ENCODE measurements at regions not wholly inside any gene's neighbourhood (a gene's known extent, or its start where the extent isn't known, plus 50 kb on each side); places are given as distances from the start of the nearest gene placed in this dataset.
A peak's percentile ranks its signal among the peaks of the same experiment; 100 is the strongest.

- dilution Hi-C loops (cut with HindIII; ENCODE audit: low sequenced_read_pairs, unreplicated experiment) (no loop called here), in situ Hi-C loops (cut with MboI; ENCODE audit: low sequenced_read_pairs) (no loop called here), intact Hi-C loops (cut with micrococcal nuclease) (no loop called here)
- Histone ChIP-seq H3K23ac (ENCODE audit: low read depth, low read length) (no peak overlapping the region), H3K56ac (ENCODE audit: extremely low read depth, insufficient read depth, low read length) (no peak overlapping the region), H2BK15ac (ENCODE audit: low read depth, low read length) (no peak overlapping the region; the same call in 2 of the 3 replicates), H4K8ac (ENCODE audit: low read depth in 2 of 2, low read length in 2 of 2) (no peak overlapping the region), H2BK5ac (ENCODE audit: low read depth, low read length, poor library complexity, severe bottlenecking) (no peak overlapping the region), H2BK120ac (ENCODE audit: low read depth, low read length) (no peak overlapping the region), H3K27ac (ENCODE audit: insufficient read depth, low read length) (no peak overlapping the region), H3K4me1 (ENCODE audit: control insufficient read depth, insufficient read depth, low read length) (no peaks in the 10 kb centered on the region), H3K14ac (replicated peaks; ENCODE audit: low read depth, low read length) (no peak overlapping the region), H3K4me3 (ENCODE audit: insufficient read depth, low read depth, low read length) (no peak overlapping the region), H3K9me3 (ENCODE audit: control insufficient read depth, insufficient read depth, low read length) (no peaks in the 10 kb centered on the region), H3K9me1 (ENCODE audit: insufficient read depth, low read length) (peaks cover 4% of the 10 kb centered on the region; the same call in 1 of the 2 replicates), H3K4me2 (ENCODE audit: low read depth, low read length) (no peak overlapping the region), H3K4ac (ENCODE audit: low read depth, low read length) (no peak overlapping the region), H3K18ac (ENCODE audit: low read depth, low read length) (no peak overlapping the region), H2AK9ac (replicated peaks; ENCODE audit: low read depth, low read length, poor library complexity) (no peak overlapping the region), H4K20me1 (ENCODE audit: insufficient read depth, low read length) (no peaks in the 10 kb centered on the region), H4K5ac (ENCODE audit: low read depth, low read length) (no peak overlapping the region), H3K27me3 (ENCODE audit: control insufficient read depth, insufficient read depth, low read length) (no peaks in the 10 kb centered on the region), H2AFZ (replicated peaks; ENCODE audit: low read length, poor library complexity) (no peak overlapping the region), H2BK20ac (ENCODE audit: low read depth, low read length) (no peak overlapping the region), H4K91ac (ENCODE audit: insufficient read depth, low read depth, low read length) (no peak overlapping the region), H3K79me1 (ENCODE audit: low read depth in 1 of 2, low read length in 2 of 2) (no peaks in the 10 kb centered on the region), H3K36me3 (ENCODE audit: control insufficient read depth, insufficient read depth, low read length) (no peaks in the 10 kb centered on the region), H2AK5ac (ENCODE audit: low read depth, low read length) (no peak overlapping the region), H3K9ac (ENCODE audit: low read depth, low read length) (no peak overlapping the region)
- WGBS, 2 experiments (ENCODE audit: extremely low coverage in 2 of 2, insufficient read length in 1 of 2) = no CpG with 5 or more reads among the region's 3 CpGs
- ChIA-PET POLR2A (ENCODE audit: unreplicated experiment) (no interaction called here), CTCF (interaction anchor here (0.6 to 1.5 kb wide), 7 partner anchors 8 to 161 kb away, joined by 3 to 4 read pairs (median 3); no protein-coding TSS in a partner anchor)
- ATAC-seq (ENCODE audit: low read depth) = no peak
- no peak for DNase-seq
- TF ChIP-seq POLR2A (IDR thresholded peaks at IDR 0.05; ENCODE audit: low read depth, low read length) (no peak), CTCF (conservative IDR thresholded peaks at IDR 0.05; ENCODE audit: low read depth, low read length) (peak; percentile 25; the same call in 1 of the 2 replicates), SMC3 (IDR thresholded peaks at IDR 0.05; ENCODE audit: low read depth, low read length) (peak; percentile 29; the same call in 1 of the 2 replicates), RAD21 (IDR thresholded peaks at IDR 0.05; ENCODE audit: low read length) (peak; percentile 36), RFX5 (IDR thresholded peaks at IDR 0.05; ENCODE audit: low read depth, low read length) (no peak), ELK1 (IDR thresholded peaks at IDR 0.05; ENCODE audit: borderline replicate concordance, low read depth, low read length) (no peak), RCOR1 (IDR thresholded peaks at IDR 0.05; ENCODE audit: insufficient replicate concordance, low read length) (no peak)
- BruUV-seq (replicated peaks) = no TSS peak
Measured at GRCh38 chr13:46992383-46992952, 95.6 kb upstream of the HTR2A start.
